ENCODE measurements at regions not wholly inside any gene's neighbourhood (a gene's known extent, or its start where the extent isn't known, plus 50 kb on each side); places are given as distances from the start of the nearest gene placed in this dataset.

GRCh38 chr9:79799691-79800335, 228.0 kb downstream of the TLE4 start:
- ChIA-PET CTCF (ENCODE audit: partially characterized antibody) (interaction anchor here (0.6 kb wide), 1 partner anchor 407 kb away, joined by 3 read pairs; no protein-coding TSS in a partner anchor), POLR2A (ENCODE audit: partially characterized antibody) (no interaction called here)
- no peak overlapping the region for H3K4me2 ChIP-seq (ENCODE audit: insufficient read depth in 1 of 2, low read depth in 2 of 2, low read length in 2 of 2)
- no peak overlapping the region for H3K18ac ChIP-seq (ENCODE audit: extremely low read depth, low read length)
- H3K9me3 ChIP-seq (ENCODE audit: insufficient read depth in 2 of 2, low read depth in 1 of 2, low read length in 1 of 2) = no peaks in the 10 kb centered on the region
- H3K23ac ChIP-seq (ENCODE audit: insufficient read length) = no peak overlapping the region
- H2BK15ac ChIP-seq (ENCODE audit: low read length) = no peak overlapping the region
- H3K36me3 ChIP-seq (ENCODE audit: control insufficient read depth in 2 of 4, insufficient read depth in 4 of 4, low read length in 3 of 4) = no peaks in the 10 kb centered on the region
- H2AFZ ChIP-seq (ENCODE audit: low read length) = no peak overlapping the region
- no peak overlapping the region for H2AK5ac ChIP-seq (ENCODE audit: low read depth, low read length)
- no peak overlapping the region for H4K91ac ChIP-seq (replicated peaks; ENCODE audit: insufficient read length, low read length)
- H3K4me3 ChIP-seq (ENCODE audit: extremely low read depth in 1 of 4, insufficient read depth in 2 of 4, low read depth in 3 of 4, low read length in 4 of 4) = no peak overlapping the region
- no peaks in the 10 kb centered on the region for H3K27me3 ChIP-seq (replicated peaks in 1 of 4; ENCODE audit: control insufficient read depth in 3 of 4, extremely low read depth in 1 of 4, insufficient read depth in 3 of 4, low read length in 3 of 4)
- H4K8ac ChIP-seq (ENCODE audit: extremely low read depth, insufficient read depth, low read length) = no peak overlapping the region
- H2BK120ac ChIP-seq (replicated peaks; ENCODE audit: low read depth, low read length) = no peak overlapping the region
- H4K20me1 ChIP-seq (replicated peaks in 1 of 2; ENCODE audit: control insufficient read depth in 1 of 2, insufficient read depth in 2 of 2, low read length in 2 of 2) = no peaks in the 10 kb centered on the region
- H3K79me1 ChIP-seq (ENCODE audit: low read depth, low read length) = no peaks in the 10 kb centered on the region
- no peaks in the 10 kb centered on the region for H3K23me2 ChIP-seq (ENCODE audit: low read depth, low read length)
- H2BK20ac ChIP-seq (ENCODE audit: low read length) = no peak overlapping the region
- no peak for FAIRE-seq
- H3K4ac ChIP-seq (replicated peaks; ENCODE audit: insufficient read length, low read depth, low read length) = no peak overlapping the region
- no peak overlapping the region for H3K9ac ChIP-seq (replicated peaks in 1 of 4; ENCODE audit: extremely low read depth in 1 of 4, low read depth in 3 of 4, low read length in 3 of 4)
- no peak for DNase-seq (ENCODE audit: low read depth in 1 of 2, low spot score in 2 of 2)
- H3K4me1 ChIP-seq (replicated peaks in 1 of 4; ENCODE audit: control insufficient read depth in 3 of 4, insufficient read depth in 4 of 4, low read length in 3 of 4) = no peaks in the 10 kb centered on the region
- no peak overlapping the region for H3K56ac ChIP-seq (replicated peaks; ENCODE audit: insufficient read length, low read depth, low read length)
- no peak overlapping the region for H2BK12ac ChIP-seq (ENCODE audit: low read depth, low read length)
- H3K14ac ChIP-seq (ENCODE audit: insufficient read length) = no peak overlapping the region
- no peaks in the 10 kb centered on the region for H3K79me2 ChIP-seq (ENCODE audit: control insufficient read depth in 1 of 2, insufficient read depth in 2 of 2, low read length in 2 of 2)
- H4K5ac ChIP-seq (ENCODE audit: insufficient read length, low read depth, low read length) = no peak overlapping the region
- H3K27ac ChIP-seq (ENCODE audit: low read depth, low read length) = no peak overlapping the region
- WGBS, 2 experiments (ENCODE audit: extremely low coverage in 1 of 2, insufficient coverage in 1 of 2, insufficient read length in 1 of 2, insufficient replicate concordance in 2 of 2, low coverage in 1 of 2, low lambda C conversion rate in 2 of 2, missing lambda C conversion rate in 1 of 2) = 91% methylated on average over 6 of the region's 6 CpGs; no CpG with 5 or more reads in 1 of the 2 experiments
- no peak overlapping the region for H2BK5ac ChIP-seq (ENCODE audit: low read depth, low read length)
- TF ChIP-seq ATF3 (IDR thresholded peaks at IDR 0.05; ENCODE audit: insufficient read depth, low read depth, low read length) = no peak
- no peak for TF ChIP-seq KDM1A (IDR thresholded peaks at IDR 0.05; ENCODE audit: borderline replicate concordance, low read length)
- TF ChIP-seq CTBP2 (IDR thresholded peaks at IDR 0.05; ENCODE audit: borderline replicate concordance, insufficient read depth, insufficient read length, low read length) = no peak
- TF ChIP-seq RBBP5 (IDR thresholded peaks at IDR 0.05; ENCODE audit: borderline replicate concordance, low read depth, low read length) = no peak
- no peak for TF ChIP-seq BACH1 (IDR thresholded peaks at IDR 0.05; ENCODE audit: low read length)
- TF ChIP-seq CHD2 (IDR thresholded peaks at IDR 0.05; ENCODE audit: low read length) = no peak
- TF ChIP-seq NANOG (IDR thresholded peaks at IDR 0.05; ENCODE audit: insufficient read depth, low read depth, low read length, poor library complexity, severe bottlenecking) = no peak
- TF ChIP-seq SP1 (IDR thresholded peaks at IDR 0.05; ENCODE audit: low read depth, low read length) = no peak
- TF ChIP-seq TAF7 (optimal IDR thresholded peaks at IDR 0.05; ENCODE audit: borderline replicate concordance, low read depth, low read length) = no peak
- no peak for TF ChIP-seq POLR2A (IDR thresholded peaks at IDR 0.05; ENCODE audit: control extremely low read depth in 1 of 2, low read depth in 2 of 2, low read length in 2 of 2)
- no peak for TF ChIP-seq TCF12 (IDR thresholded peaks at IDR 0.05; ENCODE audit: low read depth, low read length)
- no peak for TF ChIP-seq MAFK (IDR thresholded peaks at IDR 0.05; ENCODE audit: low read depth, low read length)
- TF ChIP-seq SP4 (IDR thresholded peaks at IDR 0.05; ENCODE audit: low read length) = no peak
- TF ChIP-seq JUND (IDR thresholded peaks at IDR 0.05; ENCODE audit: low read length) = no peak
- no peak for TF ChIP-seq ASH2L (IDR thresholded peaks at IDR 0.05; ENCODE audit: low read length)
